ENCODE measurements at regions not wholly inside any gene's neighbourhood (a gene's known extent, or its start where the extent isn't known, plus 50 kb on each side); places are given as distances from the start of the nearest gene placed in this dataset.

GRCh38 chr12:58293308-58293982 lies 352.1 kb downstream of the ATP23 start:
- TF ChIP-seq ZFX (IDR thresholded peaks at IDR 0.05) = no peak
- TF ChIP-seq CTCF (conservative IDR thresholded peaks at IDR 0.05) = no peak
- H3K27ac ChIP-seq = no peak overlapping the region

GRCh38 chr12:58295268-58295667 lies 353.9 kb downstream of the ATP23 start:
- no peak overlapping the region for H3K27ac ChIP-seq
- TF ChIP-seq CTCF (conservative IDR thresholded peaks at IDR 0.05) (no peak), ZFX (IDR thresholded peaks at IDR 0.05) (no peak)

- TF ChIP-seq ZFX (IDR thresholded peaks at IDR 0.05) (no peak), CTCF (conservative IDR thresholded peaks at IDR 0.05) (no peak)
These were observed 355.5 kb downstream of the ATP23 start for GRCh38 chr12:58296863-58297262.

GRCh38 chr12:58298803-58299202 lies 357.4 kb downstream of the ATP23 start:
- H3K27ac ChIP-seq = no peak overlapping the region
- TF ChIP-seq CTCF (conservative IDR thresholded peaks at IDR 0.05) = no peak
- no peak for TF ChIP-seq ZFX (IDR thresholded peaks at IDR 0.05)

More at GRCh38 chr12:58296863-58297262, 355.5 kb downstream of the ATP23 start:
- no peak overlapping the region for H3K27ac ChIP-seq

GRCh38 chr12:58299371-58299770 lies 358.0 kb downstream of the ATP23 start:
- TF ChIP-seq CTCF (conservative IDR thresholded peaks at IDR 0.05) (no peak), ZFX (IDR thresholded peaks at IDR 0.05) (no peak)
- H3K27ac ChIP-seq = no peak overlapping the region

- H3K27ac ChIP-seq = no peak overlapping the region
- TF ChIP-seq ZFX (IDR thresholded peaks at IDR 0.05) (no peak), CTCF (conservative IDR thresholded peaks at IDR 0.05) (no peak)
These were observed 359.8 kb downstream of the ATP23 start for GRCh38 chr12:58301038-58301729.

GRCh38 chr12:58301730-58302122 lies 360.4 kb downstream of the ATP23 start:
- H3K27ac ChIP-seq = no peak overlapping the region
- TF ChIP-seq ZFX (IDR thresholded peaks at IDR 0.05) (no peak), CTCF (conservative IDR thresholded peaks at IDR 0.05) (no peak)

Measured in C4-2B (cell line).